WERI-Rb-1 (cell line): ENCODE measurements at regions not wholly inside any gene's neighbourhood (a gene's known extent, or its start where the extent isn't known, plus 50 kb on each side); places are given as distances from the start of the nearest gene placed in this dataset.

ENCODE experiments used
- DNase-seq: peaks from one replicate; pipeline ENCODE4 v3.0.0-alpha.2; 2020
- H3K27ac ChIP-seq: fragments of 250-450 bp; sonication (Bioruptor Pico); 2 replicates; pipeline ENCODE4 v1.5.1; 2020; ENCODE audit warnings: mild to moderate bottlenecking, moderate library complexity
- H3K27me3 ChIP-seq: fragments of 250-450 bp; sonication (Bioruptor Pico); 2 replicates; pipeline ENCODE4 v1.5.1; 2021; ENCODE audit warnings: mild to moderate bottlenecking, low read depth, moderate library complexity; ENCODE audit not compliant: insufficient read depth, severe bottlenecking
- H3K36me3 ChIP-seq: fragments of 250-450 bp; sonication (Bioruptor Pico); 2 replicates; pipeline ENCODE4 v1.5.1; 2020; ENCODE audit warnings: mild to moderate bottlenecking, moderate library complexity
- H3K4me3 ChIP-seq: 2 replicates; pipeline ENCODE4 v1.5.1; 2011; ENCODE audit warnings: low read depth, mild to moderate bottlenecking, control low read depth, low read length
- H3K9me3 ChIP-seq: fragments of 250-450 bp; sonication (Bioruptor Pico); 2 replicates; pipeline ENCODE4 v1.5.1; 2021; ENCODE audit warnings: mild to moderate bottlenecking, moderate library complexity; ENCODE audit not compliant: severe bottlenecking
- CTCF ChIP-seq: IDR thresholded peaks from 2 replicates; pipeline ENCODE4 v1.5.1; 2011; ENCODE audit warnings: low read depth, mild to moderate bottlenecking, control low read depth, inconsistent platforms, low read length

- Histone ChIP-seq H3K27ac (no peak overlapping the region), H3K4me3 (no peak overlapping the region), H3K27me3 (peaks cover 11% of the 10 kb centered on the region), H3K36me3 (no peaks in the 10 kb centered on the region), H3K9me3 (no peaks in the 10 kb centered on the region)
- DNase-seq, result no peak
- TF ChIP-seq CTCF, result no peak
Observed at GRCh38 chrX:94742772-94743171, 1068.8 kb downstream of the FAM133A start.

DNA sequence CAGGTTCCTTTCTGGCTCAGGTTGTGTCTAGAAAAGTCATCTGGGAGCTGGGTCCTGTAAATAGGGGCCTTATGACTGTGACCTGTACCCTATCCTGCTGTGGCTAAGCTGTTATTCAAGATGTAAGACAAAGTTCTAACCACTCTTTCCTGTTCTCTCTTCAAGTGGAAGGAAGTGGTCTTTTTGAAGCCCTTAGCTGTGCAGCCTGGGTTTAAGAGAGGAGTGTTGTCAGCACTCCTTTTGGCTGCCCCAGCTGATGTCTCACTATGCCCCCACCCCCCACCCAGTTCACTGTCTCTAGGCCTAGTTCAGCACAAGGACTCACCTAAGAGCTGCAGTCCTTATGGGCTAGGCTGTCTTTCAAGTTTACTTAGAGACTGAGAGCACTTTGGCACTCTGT is 1069.5 kb downstream of the FAM133A start:
- H3K36me3 ChIP-seq, result no peaks in the 10 kb centered on the region
- H3K9me3 ChIP-seq, result no peaks in the 10 kb centered on the region
- no peak for TF ChIP-seq CTCF
- H3K4me3 ChIP-seq, result no peak overlapping the region
- H3K27ac ChIP-seq, result no peak overlapping the region
- DNase-seq, result no peak
- H3K27me3 ChIP-seq, result peaks cover 11% of the 10 kb centered on the region

DNA sequence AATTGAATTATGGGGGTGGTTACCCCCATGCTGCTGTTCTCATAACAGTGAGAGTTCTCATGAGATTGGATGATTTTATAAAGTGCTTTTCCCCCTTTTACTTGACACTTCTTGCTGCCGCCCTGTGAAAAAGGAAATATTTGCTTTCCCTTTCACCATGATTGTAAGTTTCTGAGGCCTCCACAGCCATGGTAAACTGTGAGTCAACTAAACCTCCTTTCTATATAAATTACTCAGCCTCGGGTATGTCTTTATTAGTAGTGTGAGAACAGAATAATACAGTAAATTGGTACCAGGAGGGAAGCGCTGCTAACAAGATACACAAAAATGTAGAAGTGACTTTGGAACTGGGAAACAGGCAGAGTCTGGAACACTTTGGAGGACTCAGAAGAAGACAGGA is 1070.8 kb downstream of the FAM133A start:
- no peaks in the 10 kb centered on the region for H3K9me3 ChIP-seq
- H3K36me3 ChIP-seq, result no peaks in the 10 kb centered on the region
- no peak for TF ChIP-seq CTCF
- no peak overlapping the region for H3K4me3 ChIP-seq
- DNase-seq, result no peak
- H3K27me3 ChIP-seq, result peaks cover 11% of the 10 kb centered on the region
- no peak overlapping the region for H3K27ac ChIP-seq

- no peaks in the 10 kb centered on the region for H3K36me3 ChIP-seq
- H3K27me3 ChIP-seq, result peaks cover 7% of the 10 kb centered on the region
- H3K27ac ChIP-seq, result no peak overlapping the region
- H3K4me3 ChIP-seq, result no peak overlapping the region
- TF ChIP-seq CTCF, result no peak
- no peak for DNase-seq
- H3K9me3 ChIP-seq, result no peaks in the 10 kb centered on the region
Observed at GRCh38 chrX:94751611-94752010, 1077.6 kb downstream of the FAM133A start.

DNA sequence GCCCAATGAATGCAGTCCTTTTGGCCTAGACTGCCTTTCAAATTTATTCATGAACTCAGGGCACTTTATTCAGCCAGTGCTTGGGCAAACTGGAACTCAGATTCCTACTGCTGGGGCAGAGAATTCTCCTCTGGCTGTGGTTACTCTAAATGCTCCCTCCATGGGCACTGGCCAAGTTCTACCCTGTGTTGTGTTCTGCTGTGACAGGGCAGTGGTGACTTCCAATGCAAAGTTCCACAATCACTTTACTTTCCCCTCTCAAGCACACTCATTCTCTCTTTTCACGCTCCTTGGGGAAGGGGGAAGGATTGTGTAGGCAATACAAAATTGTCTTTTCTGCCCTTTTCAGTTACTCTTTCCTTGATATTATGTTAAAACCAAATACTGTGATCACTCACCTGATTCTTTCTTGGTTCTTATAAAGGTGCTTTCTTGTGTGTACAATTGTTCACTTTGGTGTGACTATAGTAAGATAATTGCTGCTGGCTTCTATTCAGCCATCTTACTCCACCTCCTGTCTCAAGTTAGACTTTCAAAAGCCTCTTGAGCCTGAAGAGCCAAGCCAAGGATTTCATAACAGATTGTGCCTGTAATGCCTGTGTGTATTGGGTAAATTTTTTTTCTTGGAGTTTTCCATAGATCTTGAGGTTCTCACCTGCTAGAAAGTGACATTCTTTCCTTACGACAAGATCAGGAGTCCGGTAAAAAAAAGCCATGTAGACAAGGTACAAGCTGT is 1078.6 kb downstream of the FAM133A start:
- H3K4me3 ChIP-seq, result no peak overlapping the region
- H3K36me3 ChIP-seq, result no peaks in the 10 kb centered on the region
- H3K27me3 ChIP-seq, result peaks cover 7% of the 10 kb centered on the region
- H3K27ac ChIP-seq, result no peak overlapping the region
- no peaks in the 10 kb centered on the region for H3K9me3 ChIP-seq
- DNase-seq, result no peak
- TF ChIP-seq CTCF, result no peak

- no peak for DNase-seq
- TF ChIP-seq CTCF, result no peak
- H3K27ac ChIP-seq, result no peak overlapping the region
Observed at GRCh38 chrX:94758130-94758529, 1084.1 kb downstream of the FAM133A start.

More at GRCh38 chrX:94758130-94758529, 1084.1 kb downstream of the FAM133A start:
- Histone ChIP-seq H3K27me3 (peaks cover 23% of the 10 kb centered on the region), H3K9me3 (no peaks in the 10 kb centered on the region), H3K4me3 (no peak overlapping the region), H3K36me3 (no peaks in the 10 kb centered on the region)
